Epithelial cell of proximal tubule (primary cell): ENCODE measurements at regions not wholly inside any gene's neighbourhood (a gene's known extent, or its start where the extent isn't known, plus 50 kb on each side); places are given as distances from the start of the nearest gene placed in this dataset.

ENCODE experiments used
- DNase-seq: peaks from one replicate; pipeline ENCODE4 v3.0.0-alpha.2; 2011; ENCODE audit warnings: low read depth
- H3K4me3 ChIP-seq: 2 replicates; pipeline ENCODE4 v1.5.1; 2011; ENCODE audit warnings: low read depth, mild to moderate bottlenecking, low read length
- TF ChIP-seq, protein P1 (sequence below): conservative IDR thresholded peaks from 2 replicates; pipeline ENCODE4 v1.5.1; 2012; ENCODE audit warnings: low read depth, mild to moderate bottlenecking, low read length

DNA sequence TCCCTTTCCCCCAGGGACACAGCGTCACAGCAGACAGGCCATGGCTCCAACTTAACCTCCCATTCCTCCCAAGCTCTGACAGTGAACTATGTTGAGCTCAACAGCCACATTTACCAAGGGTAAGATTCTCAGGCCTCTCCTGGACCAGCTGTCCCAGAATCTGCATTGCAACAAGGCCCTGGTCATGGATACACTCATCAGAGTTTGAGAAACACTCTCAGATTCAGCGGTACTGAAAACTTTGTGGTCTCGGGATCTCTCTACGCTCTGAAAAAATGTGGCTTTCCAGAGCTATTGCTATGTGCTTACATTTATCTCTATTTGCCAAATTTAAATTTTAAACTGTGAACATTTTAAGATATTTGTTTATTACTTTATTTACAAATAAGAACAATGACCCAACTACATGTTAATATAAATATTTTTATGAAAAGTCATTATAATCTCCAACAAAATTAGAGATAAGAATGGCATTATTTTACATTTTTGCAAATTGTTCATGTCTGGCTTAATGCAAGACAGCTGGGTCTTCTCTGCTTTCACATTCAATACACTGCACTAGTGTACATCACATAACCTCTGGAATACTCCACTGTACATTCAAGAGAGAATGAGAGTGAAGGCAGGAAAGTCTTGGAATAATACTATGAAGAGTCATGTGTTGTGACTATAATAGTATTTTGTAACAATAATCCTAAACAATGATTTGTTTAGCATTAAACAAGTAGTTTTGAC is 190.9 kb upstream of the PITRM1 start:
- H3K4me3 ChIP-seq = no peak overlapping the region
- no peak for DNase-seq
- TF ChIP-seq, protein P1, sequence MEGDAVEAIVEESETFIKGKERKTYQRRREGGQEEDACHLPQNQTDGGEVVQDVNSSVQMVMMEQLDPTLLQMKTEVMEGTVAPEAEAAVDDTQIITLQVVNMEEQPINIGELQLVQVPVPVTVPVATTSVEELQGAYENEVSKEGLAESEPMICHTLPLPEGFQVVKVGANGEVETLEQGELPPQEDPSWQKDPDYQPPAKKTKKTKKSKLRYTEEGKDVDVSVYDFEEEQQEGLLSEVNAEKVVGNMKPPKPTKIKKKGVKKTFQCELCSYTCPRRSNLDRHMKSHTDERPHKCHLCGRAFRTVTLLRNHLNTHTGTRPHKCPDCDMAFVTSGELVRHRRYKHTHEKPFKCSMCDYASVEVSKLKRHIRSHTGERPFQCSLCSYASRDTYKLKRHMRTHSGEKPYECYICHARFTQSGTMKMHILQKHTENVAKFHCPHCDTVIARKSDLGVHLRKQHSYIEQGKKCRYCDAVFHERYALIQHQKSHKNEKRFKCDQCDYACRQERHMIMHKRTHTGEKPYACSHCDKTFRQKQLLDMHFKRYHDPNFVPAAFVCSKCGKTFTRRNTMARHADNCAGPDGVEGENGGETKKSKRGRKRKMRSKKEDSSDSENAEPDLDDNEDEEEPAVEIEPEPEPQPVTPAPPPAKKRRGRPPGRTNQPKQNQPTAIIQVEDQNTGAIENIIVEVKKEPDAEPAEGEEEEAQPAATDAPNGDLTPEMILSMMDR = no peak

DNA sequence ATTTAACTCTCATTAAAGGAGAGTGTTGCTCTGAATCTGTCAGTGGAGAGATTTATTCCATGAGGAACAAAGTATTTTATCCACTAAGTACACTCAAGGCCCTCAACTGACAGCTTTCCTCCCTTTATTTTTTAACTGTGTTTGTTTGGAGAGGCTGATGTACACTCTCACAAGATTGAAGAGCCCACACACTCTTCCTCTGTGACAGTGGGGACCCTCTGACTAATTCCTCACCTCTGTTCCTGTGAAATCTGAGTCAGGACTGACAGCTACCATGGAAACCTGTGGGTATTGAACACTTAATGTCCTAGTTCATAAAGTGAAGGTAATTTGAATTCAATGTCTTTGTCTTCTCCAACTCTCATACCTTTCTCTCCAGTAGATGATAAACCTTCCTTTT is 189.8 kb upstream of the PITRM1 start:
- H3K4me3 ChIP-seq = no peak overlapping the region
- DNase-seq = no peak
- TF ChIP-seq, protein P1 = no peak

DNA sequence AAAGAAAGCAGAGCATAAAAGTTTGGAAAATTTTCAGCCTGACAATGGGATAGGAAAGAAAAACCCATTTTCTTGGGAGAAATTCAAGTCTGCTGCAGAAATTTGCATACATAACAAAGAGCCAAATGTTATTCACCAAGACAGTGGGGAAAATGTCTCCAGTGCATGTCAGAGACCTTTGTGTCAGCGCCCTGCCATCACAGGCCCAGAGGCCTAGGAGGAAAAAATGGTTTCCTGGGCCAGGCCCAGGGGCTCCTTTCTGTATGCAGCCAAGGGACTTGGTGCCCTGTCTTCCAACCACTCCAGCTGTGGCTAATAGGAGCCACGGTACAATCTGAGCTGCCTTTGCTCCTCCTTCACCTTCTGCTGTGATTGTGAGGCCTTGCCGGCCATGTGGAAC is 189.1 kb upstream of the PITRM1 start:
- H3K4me3 ChIP-seq = no peak overlapping the region
- TF ChIP-seq, protein P1 = no peak
- no peak for DNase-seq

DNA sequence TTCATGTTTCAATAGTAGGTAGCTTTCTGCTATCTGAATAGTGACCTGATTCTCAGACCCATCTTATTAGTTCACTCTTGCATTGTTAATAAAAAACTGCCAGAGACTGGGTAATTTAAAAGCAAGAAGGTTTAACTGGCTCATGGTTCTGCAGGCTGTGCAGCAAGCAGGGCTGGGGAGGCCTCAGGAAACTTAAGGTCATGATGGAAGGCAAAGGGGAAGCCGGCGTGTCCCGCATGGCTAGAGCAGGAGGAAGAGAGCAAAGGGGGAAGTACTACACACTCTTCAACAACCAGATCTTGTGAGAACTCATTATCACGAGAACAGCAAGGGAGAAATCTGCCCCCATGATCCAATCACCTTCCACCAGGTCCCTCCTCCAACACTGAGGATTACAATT is 185.2 kb upstream of the PITRM1 start:
- no peak overlapping the region for H3K4me3 ChIP-seq
- no peak for DNase-seq
- TF ChIP-seq, protein P1 = no peak

DNA sequence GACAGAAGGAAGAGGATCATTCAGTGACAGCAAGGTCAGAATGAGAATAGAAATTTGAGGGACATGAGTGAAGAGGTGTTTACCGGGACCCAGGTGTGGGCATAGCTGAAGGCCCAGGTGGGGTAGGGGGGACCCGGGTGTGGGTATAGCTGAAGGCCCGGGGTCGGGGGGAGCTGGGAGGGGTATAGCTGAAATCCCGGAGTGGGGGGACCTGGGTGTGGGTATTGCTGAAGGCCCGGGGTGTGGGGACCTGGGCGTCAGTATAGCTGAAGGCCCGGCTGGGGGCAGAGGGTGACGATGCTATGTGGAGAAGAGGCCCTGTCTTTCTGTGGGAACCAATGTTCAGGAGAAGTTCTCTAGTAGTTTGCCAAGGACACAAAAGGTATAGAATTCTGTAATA is 183.0 kb upstream of the PITRM1 start:
- TF ChIP-seq, protein P1 = no peak
- no peak overlapping the region for H3K4me3 ChIP-seq
- DNase-seq = no peak

DNA sequence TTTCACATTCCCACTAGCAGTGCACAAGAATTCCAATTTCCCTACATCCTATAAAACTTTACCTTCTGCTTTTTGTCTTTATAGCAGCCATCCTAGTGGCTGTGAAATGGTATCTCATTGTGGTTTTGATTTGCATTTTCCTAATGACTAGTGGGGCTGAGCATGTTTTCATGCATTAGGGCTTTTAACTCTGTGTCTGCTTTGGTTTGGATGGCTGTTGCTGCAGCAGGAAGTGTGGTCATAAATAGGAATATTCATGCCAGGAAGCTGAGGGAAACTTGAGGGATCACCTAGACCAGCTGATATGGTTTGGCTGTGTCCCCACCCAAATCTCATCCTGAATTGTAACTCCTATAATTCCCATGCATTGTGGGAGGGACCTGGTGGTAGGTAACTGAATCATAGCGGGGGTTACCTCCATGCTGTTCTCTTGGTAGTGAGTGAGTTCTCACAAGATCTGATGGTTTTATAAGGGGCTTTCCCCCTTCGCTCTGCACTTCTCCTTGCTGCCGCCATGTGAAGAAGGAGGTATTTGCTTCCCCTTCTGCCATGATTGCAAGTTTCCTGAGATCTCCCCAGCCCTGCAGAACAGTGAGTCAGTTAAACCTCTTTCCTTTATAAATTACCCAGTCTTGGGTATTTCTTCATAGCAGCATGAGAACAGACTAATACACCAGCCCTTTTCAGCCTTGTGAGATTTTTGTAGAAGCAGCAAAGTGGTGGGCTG is 181.8 kb upstream of the PITRM1 start:
- DNase-seq = no peak
- TF ChIP-seq, protein P1 = no peak

More for the DNA sequence above, 181.8 kb upstream of the PITRM1 start:
- no peak overlapping the region for H3K4me3 ChIP-seq
